Ascending aorta (tissue), 2 donors: ENCODE measurements at regions not wholly inside any gene's neighbourhood (a gene's known extent, or its start where the extent isn't known, plus 50 kb on each side); places are given as distances from the start of the nearest gene placed in this dataset.

Experiments used
- DNase-seq, 2 donors: peaks; one replicate each; pipeline ENCODE4 v3.0.0-alpha.2; 2019; ENCODE audit warnings: low spot score in 2 of 2
- H3K27ac ChIP-seq, 2 donors: fragments of 200-600 bp; sonication (generic); one replicate each; pipeline ENCODE4 v1.5.1; 2016 to 2017; ENCODE audit warnings: mild to moderate bottlenecking in 1 of 2
- H3K27me3 ChIP-seq: fragments of 200-600 bp; sonication (generic); one replicate; pipeline ENCODE4 v1.5.1; 2017
- H3K36me3 ChIP-seq, 2 donors: fragments of 200-600 bp; sonication (generic); one replicate each; pipeline ENCODE4 v1.5.1; 2016
- H3K4me1 ChIP-seq, 2 donors: fragments of 200-600 bp; sonication (generic); one replicate each; pipeline ENCODE4 v1.5.1; 2016 to 2017; ENCODE audit warnings: mild to moderate bottlenecking in 1 of 2
- H3K4me3 ChIP-seq, 2 donors: fragments of 200-600 bp; sonication (generic); one replicate each; pipeline ENCODE4 v1.5.1; 2016 to 2017; ENCODE audit warnings: mild to moderate bottlenecking in 1 of 2
- H3K9me3 ChIP-seq, 2 donors: fragments of 200-600 bp; sonication (generic); one replicate each; pipeline ENCODE4 v1.5.1; 2016
- intact Hi-C: fragments of 100-400 bp; cut with DNase I; formaldehyde crosslinking; loops from one replicate; pipeline ENCODE4 v1.15.1; 2023
- TF ChIP-seq, protein P1 (sequence below), 3 experiments: fragments of 200-600 bp in 2 of 3; fragments of 450-650 bp in 1 of 3; sonication (generic) in 2 of 3; IDR thresholded peaks; one replicate each; pipeline ENCODE4 v1.5.1; 2016 to 2019; ENCODE audit warnings: antibody characterized with exemption in 3 of 3, mild to moderate bottlenecking in 1 of 3, moderate library complexity in 1 of 3

- Histone ChIP-seq H3K4me1 (peaks cover 0 to 5% of the 10 kb centered on the region in 2 donors), H3K27ac (no peak overlapping the region)
- intact Hi-C loops = no loop called here
Observed at GRCh38 chr1:204814166-204814884, 56.3 kb upstream of the NFASC start.

DNA sequence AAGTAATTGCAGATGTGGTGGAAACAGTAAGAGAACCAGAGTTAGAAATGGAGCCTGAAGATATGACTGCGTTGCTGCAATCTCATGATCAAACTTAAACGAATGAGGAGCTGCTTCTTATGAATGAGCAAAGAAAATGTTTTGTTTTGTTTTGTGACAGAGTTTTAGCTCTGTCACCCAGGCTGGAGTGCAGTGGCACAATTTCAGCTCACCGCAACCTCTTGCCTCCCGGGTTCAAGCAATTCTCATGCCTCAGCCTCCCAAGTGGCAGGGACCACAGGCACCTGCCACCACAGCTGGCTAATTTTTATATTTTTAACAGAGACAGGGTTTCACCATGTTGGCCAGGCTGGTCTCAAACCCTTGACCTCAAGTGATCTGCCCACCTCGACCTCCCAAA lies 53.3 kb upstream of the NFASC start:
- TF ChIP-seq, protein P1, sequence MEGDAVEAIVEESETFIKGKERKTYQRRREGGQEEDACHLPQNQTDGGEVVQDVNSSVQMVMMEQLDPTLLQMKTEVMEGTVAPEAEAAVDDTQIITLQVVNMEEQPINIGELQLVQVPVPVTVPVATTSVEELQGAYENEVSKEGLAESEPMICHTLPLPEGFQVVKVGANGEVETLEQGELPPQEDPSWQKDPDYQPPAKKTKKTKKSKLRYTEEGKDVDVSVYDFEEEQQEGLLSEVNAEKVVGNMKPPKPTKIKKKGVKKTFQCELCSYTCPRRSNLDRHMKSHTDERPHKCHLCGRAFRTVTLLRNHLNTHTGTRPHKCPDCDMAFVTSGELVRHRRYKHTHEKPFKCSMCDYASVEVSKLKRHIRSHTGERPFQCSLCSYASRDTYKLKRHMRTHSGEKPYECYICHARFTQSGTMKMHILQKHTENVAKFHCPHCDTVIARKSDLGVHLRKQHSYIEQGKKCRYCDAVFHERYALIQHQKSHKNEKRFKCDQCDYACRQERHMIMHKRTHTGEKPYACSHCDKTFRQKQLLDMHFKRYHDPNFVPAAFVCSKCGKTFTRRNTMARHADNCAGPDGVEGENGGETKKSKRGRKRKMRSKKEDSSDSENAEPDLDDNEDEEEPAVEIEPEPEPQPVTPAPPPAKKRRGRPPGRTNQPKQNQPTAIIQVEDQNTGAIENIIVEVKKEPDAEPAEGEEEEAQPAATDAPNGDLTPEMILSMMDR (IDR thresholded peaks at IDR 0.05) = no peak
- no peak for DNase-seq
- Histone ChIP-seq H3K27ac (no peak overlapping the region), H3K4me3 (no peak overlapping the region), H3K9me3 (no peaks in the 10 kb centered on the region), H3K27me3 (no peaks in the 10 kb centered on the region), H3K36me3 (no peaks in the 10 kb centered on the region), H3K4me1 (peaks cover 7 to 34% of the 10 kb centered on the region in 2 donors)
- intact Hi-C loops = loop anchor here (5.0 kb wide), 1 partner anchor 70 kb away; no protein-coding TSS in a partner anchor

More at GRCh38 chr1:204814166-204814884, 56.3 kb upstream of the NFASC start:
- TF ChIP-seq, protein P1 (IDR thresholded peaks at IDR 0.05) = no peak
- Histone ChIP-seq H3K27me3 (no peaks in the 10 kb centered on the region), H3K4me3 (no peak overlapping the region), H3K9me3 (no peaks in the 10 kb centered on the region), H3K36me3 (no peaks in the 10 kb centered on the region)
- no peak for DNase-seq

GRCh38 chr1:204818998-204819397 lies 51.7 kb upstream of the NFASC start:
- TF ChIP-seq, protein P1 (IDR thresholded peaks at IDR 0.05) = no peak
- no peaks in the 10 kb centered on the region for H3K36me3 ChIP-seq
- no peaks in the 10 kb centered on the region for H3K27me3 ChIP-seq
- no peak overlapping the region for H3K4me3 ChIP-seq
- peaks cover 7 to 34% of the 10 kb centered on the region in 2 donors for H3K4me1 ChIP-seq
- no peak for DNase-seq
- H3K9me3 ChIP-seq = no peaks in the 10 kb centered on the region
- H3K27ac ChIP-seq = peak overlapping the region; percentile 32 to 47
- intact Hi-C loops = loop anchor here (5.0 kb wide), 1 partner anchor 68 kb away; no protein-coding TSS in a partner anchor

GRCh38 chr1:204819495-204819894 lies 51.2 kb upstream of the NFASC start:
- Histone ChIP-seq H3K4me3 (no peak overlapping the region), H3K27me3 (no peaks in the 10 kb centered on the region), H3K36me3 (no peaks in the 10 kb centered on the region), H3K27ac (peak overlapping the region; percentile 32 to 47), H3K4me1 (peaks cover 7 to 34% of the 10 kb centered on the region in 2 donors), H3K9me3 (no peaks in the 10 kb centered on the region)
- TF ChIP-seq, protein P1 (IDR thresholded peaks at IDR 0.05) = no peak
- intact Hi-C loops = loop anchor here (5.0 kb wide), 1 partner anchor 68 kb away; no protein-coding TSS in a partner anchor
- no peak for DNase-seq
